Mesendoderm (in vitro differentiated cells): ENCODE measurements at regions not wholly inside any gene's neighbourhood (a gene's known extent, or its start where the extent isn't known, plus 50 kb on each side); places are given as distances from the start of the nearest gene placed in this dataset.
"Not testable (repeated sequence)": the region's sequence is repeated elsewhere in the genome, so short reads cannot be mapped to it uniquely, and the experiment has no call there.

ENCODE experiments used
- DNase-seq: peaks from one replicate; pipeline ENCODE4 v3.0.0; 2013
- H2AK5ac ChIP-seq: 2 replicates; pipeline ENCODE4 v1.6.1; 2013; ENCODE audit warnings: low read length, inconsistent platforms
- H2BK120ac ChIP-seq: 2 replicates; pipeline ENCODE4 v1.6.1; 2013; ENCODE audit warnings: low read depth, mild to moderate bottlenecking, low read length, moderate library complexity, mixed read lengths
- H2BK15ac ChIP-seq: replicated peaks from 2 replicates; pipeline ENCODE4 v1.6.1; 2013; ENCODE audit warnings: low read depth, mild to moderate bottlenecking, moderate library complexity
- H2BK5ac ChIP-seq: 2 replicates; pipeline ENCODE4 v1.6.1; 2013; ENCODE audit warnings: low read length, inconsistent platforms
- H3K18ac ChIP-seq: 2 replicates; pipeline ENCODE4 v1.6.1; 2013; ENCODE audit warnings: mild to moderate bottlenecking, low read length, mixed read lengths
- H3K23ac ChIP-seq: one replicate; pipeline ENCODE4 v1.6.1; 2013; ENCODE audit warnings: low read length
- H3K27ac ChIP-seq: 2 replicates; pipeline ENCODE4 v1.5.1; 2013; ENCODE audit warnings: low read depth, mild to moderate bottlenecking, inconsistent platforms, low read length, moderate library complexity
- H3K27me3 ChIP-seq: 2 replicates; pipeline ENCODE4 v1.6.1; 2013; ENCODE audit warnings: low read length, control low read depth, mild to moderate bottlenecking, inconsistent platforms; ENCODE audit not compliant: insufficient read depth, poor library complexity
- H3K36me3 ChIP-seq: 2 replicates; pipeline ENCODE4 v1.6.1; 2013; ENCODE audit warnings: low read length, inconsistent platforms; ENCODE audit not compliant: control insufficient read depth, insufficient read depth
- H3K4ac ChIP-seq: one replicate; pipeline ENCODE4 v1.6.1; 2013; ENCODE audit warnings: low read depth, mild to moderate bottlenecking, low read length, moderate library complexity
- H3K4me1 ChIP-seq: 2 replicates; pipeline ENCODE4 v1.6.1; 2013; ENCODE audit warnings: low read depth, low read length, inconsistent platforms; ENCODE audit not compliant: control insufficient read depth
- H3K4me2 ChIP-seq: 2 replicates; pipeline ENCODE4 v1.6.1; 2013; ENCODE audit warnings: low read length
- H3K4me3 ChIP-seq: 2 replicates; pipeline ENCODE4 v1.5.1; 2013; ENCODE audit warnings: mild to moderate bottlenecking, low read length
- H3K56ac ChIP-seq: one replicate; pipeline ENCODE4 v1.6.1; 2013; ENCODE audit warnings: low read length
- H3K79me1 ChIP-seq: 2 replicates; pipeline ENCODE4 v1.6.1; 2013; ENCODE audit warnings: low read length, inconsistent platforms
- H3K79me2 ChIP-seq: 2 replicates; pipeline ENCODE4 v1.6.1; 2013; ENCODE audit warnings: mild to moderate bottlenecking, low read length; ENCODE audit not compliant: control insufficient read depth, insufficient read depth
- H3K9ac ChIP-seq: 2 replicates; pipeline ENCODE4 v1.6.1; 2013; ENCODE audit warnings: low read length, inconsistent platforms
- H4K5ac ChIP-seq: one replicate; pipeline ENCODE4 v1.6.1; 2013; ENCODE audit warnings: low read length
- H4K8ac ChIP-seq: one replicate; pipeline ENCODE4 v1.6.1; 2013; ENCODE audit warnings: low read depth, mild to moderate bottlenecking, control low read depth, low read length, moderate library complexity
- WGBS: extraction: QIAGEN DNeasy Blood & Tissue Kit; methylation state at CpG from one replicate; pipeline ENCODE4 v1.1.7; 2013; ENCODE audit warnings: low lambda C conversion rate, missing lambda C conversion rate; ENCODE audit not compliant: insufficient coverage; ENCODE audit errors: extremely low coverage; 5-methylcytosine and 5-hydroxymethylcytosine counted together

GRCh38 chr10:6704896-6705295 lies 124.8 kb upstream of the PRKCQ start:
- Histone ChIP-seq H3K23ac (no peak overlapping the region), H4K8ac (no peak overlapping the region), H3K4me3 (no peak overlapping the region), H3K27ac (no peak overlapping the region), H3K79me2 (no peaks in the 10 kb centered on the region), H2BK5ac (no peak overlapping the region), H3K18ac (no peak overlapping the region), H2AK5ac (no peak overlapping the region), H3K36me3 (no peaks in the 10 kb centered on the region), H2BK15ac (no peak overlapping the region), H3K79me1 (no peaks in the 10 kb centered on the region), H3K4ac (no peak overlapping the region), H3K9ac (no peak overlapping the region), H2BK120ac (no peak overlapping the region), H3K56ac (no peak overlapping the region), H3K27me3 (no peaks in the 10 kb centered on the region), H4K5ac (no peak overlapping the region), H3K4me2 (no peak overlapping the region), H3K4me1 (no peaks in the 10 kb centered on the region)
- WGBS = no CpG with 5 or more reads among the region's 1 CpG
- DNase-seq = no peak

GRCh38 chr10:6702833-6703232 lies 122.8 kb upstream of the PRKCQ start:
- H4K5ac ChIP-seq, DNase-seq, H3K9ac ChIP-seq, H3K18ac ChIP-seq, H3K56ac ChIP-seq, H4K8ac ChIP-seq, H2BK5ac ChIP-seq, H3K4me3 ChIP-seq, H3K4me1 ChIP-seq, H2BK120ac ChIP-seq, H3K4me2 ChIP-seq, H3K27me3 ChIP-seq, H2AK5ac ChIP-seq, H3K36me3 ChIP-seq, H3K79me2 ChIP-seq, H3K23ac ChIP-seq, H3K27ac ChIP-seq, H3K4ac ChIP-seq, H2BK15ac ChIP-seq, H3K79me1 ChIP-seq: not testable (repeated sequence)
- no CpG with 5 or more reads among the region's 2 CpGs for WGBS

- Histone ChIP-seq H3K27me3 (no peaks in the 10 kb centered on the region), H2BK120ac (no peak overlapping the region), H2BK15ac (no peak overlapping the region), H3K4ac (no peak overlapping the region), H3K4me2 (no peak overlapping the region), H3K79me1 (no peaks in the 10 kb centered on the region), H2AK5ac (no peak overlapping the region), H3K9ac (no peak overlapping the region), H2BK5ac (no peak overlapping the region), H3K4me1 (no peaks in the 10 kb centered on the region), H4K8ac (no peak overlapping the region), H3K79me2 (no peaks in the 10 kb centered on the region), H4K5ac (no peak overlapping the region), H3K23ac (no peak overlapping the region), H3K36me3 (no peaks in the 10 kb centered on the region), H3K18ac (no peak overlapping the region), H3K27ac (no peak overlapping the region), H3K56ac (no peak overlapping the region), H3K4me3 (no peak overlapping the region)
- no peak for DNase-seq
- WGBS = no CpG with 5 or more reads among the region's 7 CpGs
Measured at GRCh38 chr10:6702030-6702429, 122.0 kb upstream of the PRKCQ start.

- Histone ChIP-seq H3K79me2 (no peaks in the 10 kb centered on the region), H2BK15ac (no peak overlapping the region), H3K4me2 (no peak overlapping the region), H3K36me3 (no peaks in the 10 kb centered on the region), H3K4me3 (no peak overlapping the region), H3K23ac (no peak overlapping the region), H2BK5ac (no peak overlapping the region), H2AK5ac (no peak overlapping the region), H3K4ac (no peak overlapping the region), H3K18ac (no peak overlapping the region), H3K4me1 (no peaks in the 10 kb centered on the region), H4K8ac (no peak overlapping the region), H3K79me1 (no peaks in the 10 kb centered on the region), H3K9ac (no peak overlapping the region), H2BK120ac (no peak overlapping the region), H3K27ac (no peak overlapping the region), H3K56ac (no peak overlapping the region), H3K27me3 (no peaks in the 10 kb centered on the region), H4K5ac (no peak overlapping the region)
- WGBS = no CpG with 5 or more reads among the region's 7 CpGs
- peak; percentile 32 for DNase-seq
Measured at GRCh38 chr10:6701289-6701688, 121.2 kb upstream of the PRKCQ start.

GRCh38 chr10:6700066-6700465 lies 120.0 kb upstream of the PRKCQ start:
- DNase-seq = no peak
- Histone ChIP-seq H4K8ac (no peak overlapping the region), H3K9ac (no peak overlapping the region), H3K27me3 (no peaks in the 10 kb centered on the region), H2BK15ac (no peak overlapping the region), H3K36me3 (no peaks in the 10 kb centered on the region), H3K4ac (no peak overlapping the region), H3K27ac (no peak overlapping the region), H3K23ac (no peak overlapping the region), H2AK5ac (no peak overlapping the region), H4K5ac (no peak overlapping the region), H3K4me2 (no peak overlapping the region), H3K4me3 (no peak overlapping the region), H3K56ac (no peak overlapping the region), H3K4me1 (no peaks in the 10 kb centered on the region), H3K18ac (no peak overlapping the region), H2BK120ac (no peak overlapping the region), H3K79me1 (no peaks in the 10 kb centered on the region), H2BK5ac (no peak overlapping the region), H3K79me2 (no peaks in the 10 kb centered on the region)
- no CpG with 5 or more reads among the region's 4 CpGs for WGBS

- no peak overlapping the region for H4K8ac ChIP-seq
- H3K56ac ChIP-seq = no peak overlapping the region
- no peak overlapping the region for H3K27ac ChIP-seq
- WGBS = no CpG with 5 or more reads among the region's 4 CpGs
- H2BK5ac ChIP-seq = no peak overlapping the region
- no peak overlapping the region for H2BK120ac ChIP-seq
- no peak overlapping the region for H3K23ac ChIP-seq
- no peaks in the 10 kb centered on the region for H3K79me1 ChIP-seq
- no peaks in the 10 kb centered on the region for H3K79me2 ChIP-seq
- no peak overlapping the region for H3K4ac ChIP-seq
- no peak overlapping the region for H3K4me2 ChIP-seq
- H3K27me3 ChIP-seq = no peaks in the 10 kb centered on the region
- H3K4me3 ChIP-seq = no peak overlapping the region
- no peak overlapping the region for H2BK15ac ChIP-seq
- H3K36me3 ChIP-seq = no peaks in the 10 kb centered on the region
- no peak overlapping the region for H3K18ac ChIP-seq
- H3K9ac ChIP-seq = no peak overlapping the region
- no peak overlapping the region for H4K5ac ChIP-seq
- H3K4me1 ChIP-seq = no peaks in the 10 kb centered on the region
- H2AK5ac ChIP-seq = no peak overlapping the region
- no peak for DNase-seq
Measured at GRCh38 chr10:6699336-6699735, 119.3 kb upstream of the PRKCQ start.
